HG02610 (cell line): ENCODE measurements at regions not wholly inside any gene's neighbourhood (a gene's known extent, or its start where the extent isn't known, plus 50 kb on each side); places are given as distances from the start of the nearest gene placed in this dataset.
"Not testable (repeated sequence)": the region's sequence is repeated elsewhere in the genome, so short reads cannot be mapped to it uniquely, and the experiment has no call there.

ENCODE experiments used
- ATAC-seq: cut with Tn5 transposase; IDR thresholded peaks from one replicate; pipeline ENCODE4 v1.9.1; 2021; ENCODE audit warnings: mild to moderate bottlenecking, moderate library complexity; ENCODE audit not compliant: unreplicated experiment

DNA sequence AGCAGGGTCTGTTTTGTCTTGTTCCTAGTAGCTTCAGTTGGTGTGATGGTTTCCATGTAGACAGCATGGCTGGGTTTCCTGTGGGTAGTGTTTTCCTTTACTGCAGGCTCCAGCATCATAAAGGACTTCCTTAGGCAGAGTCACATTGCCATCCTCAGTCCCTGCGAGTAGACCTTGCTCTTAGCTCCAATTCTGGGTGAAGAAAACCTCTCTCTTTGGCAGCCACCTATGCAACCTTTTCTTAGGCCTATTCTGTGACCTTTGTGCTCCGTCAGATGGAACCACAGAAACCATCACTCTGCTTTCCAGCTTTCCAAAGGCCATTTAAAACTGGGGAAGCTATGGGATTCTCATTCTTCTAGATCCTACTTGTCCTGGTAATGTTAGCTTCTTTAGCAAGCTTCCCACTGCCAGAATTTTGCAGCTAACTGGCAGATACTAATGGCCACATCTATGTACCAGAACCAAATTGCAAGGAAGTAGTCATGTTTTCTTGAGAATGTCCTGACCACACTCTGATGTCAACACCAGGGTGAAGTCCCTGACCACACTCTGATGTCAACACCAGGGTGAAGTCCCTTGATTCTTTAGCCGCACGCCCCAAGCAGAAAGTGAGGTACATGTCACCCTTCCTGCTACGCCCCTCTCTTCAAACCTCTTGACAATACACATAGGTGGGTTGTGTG lies 646.6 kb upstream of the HS3ST5 start:
- peak; percentile 97 for ATAC-seq

DNA sequence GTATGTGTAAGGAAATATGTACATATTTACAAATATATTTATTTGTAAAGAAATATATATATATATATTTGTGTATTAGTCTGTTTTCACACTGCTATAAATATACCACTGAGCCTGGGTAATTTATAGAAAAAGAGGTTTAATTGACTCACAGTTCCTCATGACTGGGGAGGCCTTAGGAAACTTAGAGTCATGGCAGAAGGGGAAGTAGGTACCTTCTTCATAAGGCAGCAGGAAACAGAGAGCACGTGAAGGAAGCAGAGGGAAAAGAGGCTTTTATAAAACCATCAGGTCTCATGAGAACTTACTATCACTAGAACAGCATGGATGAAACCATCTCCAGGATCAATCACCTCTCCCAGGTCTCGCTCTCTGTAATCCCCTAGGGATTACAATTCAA lies 644.5 kb upstream of the HS3ST5 start:
- no peak for ATAC-seq

DNA sequence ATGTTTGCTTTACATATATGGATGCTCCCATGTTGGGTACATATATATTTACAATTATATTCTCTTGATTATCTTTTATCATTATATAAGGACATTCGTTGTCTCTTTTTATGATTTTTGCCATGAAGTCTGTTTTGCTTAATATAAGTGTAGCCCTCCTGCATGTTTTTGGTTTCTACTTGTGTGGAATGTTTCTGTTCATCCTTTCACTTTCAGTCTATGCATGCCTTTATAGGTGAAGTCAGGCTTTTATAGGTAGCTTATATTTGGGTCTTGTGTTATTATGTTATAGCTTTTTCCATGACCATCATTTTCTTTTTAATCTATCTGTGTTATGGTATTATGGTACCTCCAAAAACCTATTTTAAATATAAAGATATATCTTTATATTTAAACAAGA lies 612.5 kb upstream of the HS3ST5 start:
- peak; percentile 53 for ATAC-seq

DNA sequence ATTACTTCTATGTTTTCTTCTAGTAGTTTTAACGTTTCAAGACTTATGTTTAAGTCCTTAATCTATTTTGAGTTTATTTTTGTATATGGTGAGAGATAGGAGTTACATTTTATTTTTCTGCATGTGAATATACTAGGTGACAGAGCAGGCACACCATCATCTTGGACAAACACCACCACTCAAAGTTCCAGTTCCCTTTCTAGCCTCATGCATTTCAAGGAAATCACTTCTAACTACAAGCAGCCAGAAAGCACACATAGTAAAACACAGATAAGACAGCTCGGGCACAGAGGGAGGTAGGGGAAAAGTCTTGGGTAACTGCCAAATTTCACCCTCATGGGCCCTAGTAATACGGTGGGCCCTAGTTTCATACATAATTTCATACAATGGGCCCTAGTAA lies 609.4 kb upstream of the HS3ST5 start:
- ATAC-seq = no peak

DNA sequence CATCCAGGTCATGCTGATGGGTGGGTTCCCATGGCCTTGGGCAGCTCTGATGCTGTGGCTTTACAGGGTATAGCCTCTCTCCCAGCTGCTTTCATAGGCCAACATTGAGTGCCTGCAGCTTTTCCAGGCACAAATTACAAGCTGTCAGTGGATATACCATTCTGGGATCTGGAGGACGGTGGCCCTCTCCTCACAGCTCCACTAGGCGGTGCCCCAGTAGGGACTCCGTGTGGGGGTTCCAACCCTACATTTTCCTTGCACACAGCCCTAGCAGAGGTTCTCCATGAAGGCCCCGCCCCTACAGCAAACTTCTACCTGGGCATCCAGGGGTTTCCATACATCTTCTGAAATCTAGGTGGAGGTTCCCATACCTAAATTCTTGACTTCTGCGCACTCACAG lies 602.6 kb upstream of the HS3ST5 start:
- no peak for ATAC-seq

DNA sequence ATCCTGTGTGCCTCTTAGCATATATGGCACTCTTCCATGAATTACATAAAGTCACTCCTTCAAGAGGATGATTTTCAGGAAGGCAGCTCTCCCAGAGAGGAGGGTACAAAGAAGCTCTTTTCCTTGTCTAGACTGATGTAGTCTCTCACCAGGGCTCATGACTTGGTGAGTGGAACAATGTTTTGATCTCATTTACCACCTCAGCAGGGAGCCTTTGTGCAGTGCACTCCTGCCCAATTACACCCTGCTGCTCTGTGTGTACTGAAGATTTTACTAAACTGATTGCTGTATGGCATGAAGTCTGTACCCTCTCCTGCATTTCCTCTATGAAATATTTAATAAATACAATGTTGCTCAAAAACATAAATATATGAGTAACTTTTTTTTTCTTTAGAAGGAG lies 598.3 kb upstream of the HS3ST5 start:
- ATAC-seq = no peak

DNA sequence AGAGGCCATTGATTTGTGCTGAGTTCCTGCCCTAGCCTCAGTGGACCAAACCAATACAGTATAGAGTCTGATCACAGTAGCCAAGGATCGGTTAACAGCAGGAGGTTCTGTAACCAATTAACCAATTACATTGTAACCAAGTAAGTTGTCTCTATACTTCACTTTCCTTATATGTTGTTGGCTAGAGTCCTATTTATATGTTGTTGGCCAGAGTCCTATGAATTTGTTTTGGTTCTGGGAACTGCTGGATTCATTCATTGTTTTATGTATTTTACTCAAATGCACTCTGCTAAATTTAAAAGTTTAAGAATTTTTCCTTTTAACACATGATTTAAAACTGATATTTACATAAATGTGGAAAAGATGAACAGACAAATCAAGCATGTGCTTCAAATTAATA lies 597.4 kb upstream of the HS3ST5 start:
- no peak for ATAC-seq

DNA sequence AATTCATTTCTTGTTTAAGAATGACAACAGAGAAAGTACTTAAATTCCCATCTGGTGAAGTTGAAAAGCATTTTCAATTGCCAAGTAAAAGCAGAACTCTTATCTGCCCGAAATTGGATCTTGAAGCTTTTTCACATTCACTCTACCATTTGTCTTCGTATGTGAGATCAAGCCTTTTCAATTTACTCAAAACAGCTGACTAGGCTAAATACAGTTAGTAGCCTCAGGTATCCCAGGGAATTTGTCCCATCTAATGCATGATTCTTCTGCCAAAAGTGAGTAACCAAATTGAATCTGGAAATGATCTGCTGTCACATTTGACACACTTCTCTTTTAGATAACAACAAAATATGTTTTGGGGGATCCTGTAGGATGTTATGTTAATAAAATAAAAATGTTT lies 596.8 kb upstream of the HS3ST5 start:
- ATAC-seq = no peak

DNA sequence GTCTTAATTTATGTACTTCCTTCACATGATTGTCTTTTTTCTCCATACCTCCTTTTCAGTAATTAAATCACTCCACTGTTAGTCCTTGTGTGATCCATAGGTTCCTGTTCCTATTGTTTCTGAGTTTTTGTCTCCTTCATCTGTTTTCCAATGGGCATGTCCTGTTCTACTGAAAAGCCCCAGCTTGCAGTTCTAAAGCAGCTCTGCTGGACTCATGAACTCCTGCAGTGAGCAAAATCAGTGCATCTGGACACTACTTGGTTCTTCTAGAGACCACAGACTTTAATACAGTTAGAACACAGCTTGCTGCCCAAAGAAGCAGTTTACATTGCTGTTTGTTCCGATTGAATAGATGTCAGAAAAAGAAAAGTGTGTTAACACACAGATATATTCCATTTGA lies 593.3 kb upstream of the HS3ST5 start:
- no peak for ATAC-seq

DNA sequence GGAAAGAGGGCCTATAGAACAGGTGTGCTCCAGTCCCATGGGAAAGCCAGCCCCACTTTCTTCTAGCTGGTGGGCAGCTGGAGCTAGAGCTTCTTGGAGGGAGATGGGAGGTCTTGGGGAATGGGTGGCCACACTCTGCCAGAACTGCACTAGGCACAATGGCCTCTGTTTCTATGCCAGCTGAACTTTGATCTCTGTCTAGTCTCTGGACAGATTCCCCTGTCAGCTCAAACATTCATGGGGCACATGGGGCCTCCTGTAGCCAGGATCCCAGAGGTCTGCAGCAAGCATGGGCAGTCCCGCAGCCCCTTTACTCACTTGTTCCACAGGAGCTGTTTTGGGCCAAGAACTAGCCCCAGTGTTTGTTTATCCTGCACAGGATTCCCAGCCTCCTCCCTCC lies 591.3 kb upstream of the HS3ST5 start:
- no peak for ATAC-seq

DNA sequence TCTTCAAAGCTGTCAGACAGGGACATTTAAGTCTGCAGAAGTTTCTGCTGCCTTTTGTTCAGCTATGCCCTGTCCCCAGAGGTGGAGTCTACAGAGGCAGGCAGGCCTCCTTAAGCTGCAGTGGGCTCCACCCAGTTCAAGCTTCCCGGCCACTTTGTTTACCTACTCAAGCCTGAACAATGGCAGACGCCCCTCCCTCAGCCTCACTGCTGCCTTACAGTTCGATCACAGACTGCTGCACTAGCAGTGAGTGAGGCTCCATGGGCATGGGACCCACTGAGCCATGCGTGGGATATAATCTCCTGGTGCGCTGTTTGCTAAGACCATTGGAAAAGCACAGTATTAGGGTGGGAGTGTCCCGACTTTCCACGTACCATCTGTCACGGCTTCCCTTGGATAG lies 585.9 kb upstream of the HS3ST5 start:
- not testable (repeated sequence) for ATAC-seq

DNA sequence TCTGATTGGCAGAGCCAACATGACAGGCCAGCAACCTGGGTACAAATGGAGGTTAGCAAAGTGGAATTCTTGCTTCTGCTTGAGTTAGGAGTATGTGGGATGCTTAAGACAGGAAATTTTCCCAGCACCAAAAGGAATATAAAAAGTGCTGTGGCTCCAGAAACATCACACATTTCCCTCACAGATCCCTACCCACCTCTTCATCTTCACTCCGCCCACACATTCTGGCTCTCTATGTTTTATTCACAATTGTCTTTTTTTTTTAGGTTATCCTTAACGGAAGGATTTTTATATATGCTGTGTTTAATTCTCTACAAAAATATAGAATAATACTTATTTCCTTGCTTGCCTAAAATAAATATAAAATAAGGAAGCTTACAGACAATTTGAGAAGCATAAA lies 563.3 kb upstream of the HS3ST5 start:
- ATAC-seq = no peak

DNA sequence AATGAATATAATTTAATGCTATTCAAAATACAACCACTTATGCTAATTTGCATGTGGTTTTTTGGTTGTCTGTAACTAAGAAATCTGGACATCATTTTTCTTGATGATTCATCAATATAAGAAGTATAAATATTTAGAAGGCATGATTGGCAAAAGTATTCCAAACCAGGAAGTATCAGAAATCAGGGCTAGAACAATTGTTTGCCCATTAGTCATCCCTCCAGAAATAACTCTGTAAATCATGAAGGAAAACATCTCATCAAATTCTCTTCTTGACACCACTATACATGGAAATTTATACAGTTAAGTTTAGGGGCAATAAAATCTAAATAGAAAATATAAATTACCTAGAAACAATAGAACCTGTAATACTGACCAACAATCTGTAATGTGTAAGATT lies 554.7 kb upstream of the HS3ST5 start:
- ATAC-seq = no peak

DNA sequence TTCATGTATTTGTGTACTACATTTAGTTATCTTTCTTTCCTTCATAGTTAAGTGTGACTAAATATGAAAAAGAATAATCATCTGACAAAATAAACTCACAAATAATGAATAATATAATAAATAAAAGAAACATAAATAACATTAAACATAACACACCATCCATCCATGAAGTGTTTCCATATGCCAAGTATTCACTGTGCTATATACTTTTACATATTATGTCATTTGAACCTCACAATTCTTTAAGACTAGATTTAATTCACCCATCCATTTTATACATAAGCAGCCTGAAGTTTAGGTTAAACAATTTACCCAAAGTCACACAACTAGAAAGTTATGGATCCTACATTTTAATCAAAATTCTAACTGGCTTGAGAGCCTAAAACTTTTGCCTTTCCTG lies 549.4 kb upstream of the HS3ST5 start:
- ATAC-seq = no peak

DNA sequence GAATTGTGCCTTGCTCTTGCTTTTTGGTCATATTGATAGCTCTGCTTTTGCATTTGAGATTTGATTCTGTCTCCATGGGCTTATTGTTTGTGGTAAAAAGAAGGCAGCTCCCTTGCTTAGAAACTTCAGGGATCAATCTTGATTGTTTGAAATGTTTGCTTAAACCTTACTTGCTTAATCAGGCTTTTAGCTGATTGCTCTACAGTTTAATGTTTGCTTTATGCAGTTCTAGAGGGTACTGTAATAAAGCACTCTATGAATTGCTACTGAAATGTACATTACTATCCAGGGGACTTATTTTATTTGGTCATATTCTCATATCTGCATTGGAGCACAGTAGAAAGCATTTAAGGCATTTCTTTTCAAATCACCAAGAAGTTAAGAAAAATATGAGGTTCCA lies 545.4 kb upstream of the HS3ST5 start:
- no peak for ATAC-seq

DNA sequence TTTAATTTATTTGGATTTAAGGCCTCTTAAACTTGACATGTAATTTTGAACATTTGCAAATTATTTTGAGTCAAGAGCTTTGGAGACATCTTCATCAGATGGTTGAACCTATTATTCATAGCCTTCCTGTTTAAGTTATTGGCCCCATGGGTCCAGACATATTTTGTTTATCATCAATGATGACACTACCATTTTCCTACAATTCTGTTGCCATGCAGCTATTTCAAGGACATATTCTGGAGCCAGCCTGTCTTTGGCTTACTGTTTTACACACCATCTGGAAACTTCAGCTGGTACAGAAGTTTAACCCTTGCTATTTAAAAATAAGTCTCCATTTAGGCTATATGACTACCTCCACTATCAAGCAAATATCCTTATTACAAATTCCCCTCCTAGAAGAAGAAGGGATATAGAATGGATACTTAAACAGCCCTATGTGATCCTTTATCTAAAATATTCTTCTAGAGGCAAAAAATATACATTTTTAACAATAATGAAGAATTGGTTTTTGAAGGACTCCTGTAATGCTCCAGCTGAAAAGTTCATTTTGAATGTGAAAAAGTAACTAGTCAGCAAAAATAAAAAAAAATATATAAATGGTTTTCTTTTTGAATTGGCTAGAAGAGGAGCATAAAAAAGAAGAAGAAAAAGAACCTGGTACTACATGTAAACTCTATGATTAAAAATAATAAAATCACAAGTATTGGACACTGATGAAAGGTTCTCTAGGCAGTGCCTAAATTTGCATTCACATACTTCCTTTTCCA lies 544.0 kb upstream of the HS3ST5 start:
- ATAC-seq = no peak

DNA sequence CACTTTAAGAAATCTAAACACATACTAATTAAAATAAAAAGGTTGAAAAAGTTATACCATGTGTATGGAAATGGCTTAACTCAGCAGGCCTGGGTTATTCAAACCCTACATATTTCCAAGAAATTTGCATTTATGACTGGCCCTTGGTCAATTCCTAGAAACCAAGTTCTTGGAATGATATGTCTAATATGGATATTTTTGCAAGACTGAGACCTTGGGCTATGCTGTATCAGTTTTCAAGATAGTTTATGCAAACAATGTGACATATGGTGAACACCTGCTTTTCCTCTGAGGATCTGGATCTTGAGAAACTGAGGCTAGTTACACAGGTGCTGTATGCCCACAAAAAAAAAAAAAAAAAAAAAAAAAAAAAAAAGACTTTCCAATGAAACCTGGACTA lies 536.9 kb upstream of the HS3ST5 start:
- ATAC-seq = no peak

DNA sequence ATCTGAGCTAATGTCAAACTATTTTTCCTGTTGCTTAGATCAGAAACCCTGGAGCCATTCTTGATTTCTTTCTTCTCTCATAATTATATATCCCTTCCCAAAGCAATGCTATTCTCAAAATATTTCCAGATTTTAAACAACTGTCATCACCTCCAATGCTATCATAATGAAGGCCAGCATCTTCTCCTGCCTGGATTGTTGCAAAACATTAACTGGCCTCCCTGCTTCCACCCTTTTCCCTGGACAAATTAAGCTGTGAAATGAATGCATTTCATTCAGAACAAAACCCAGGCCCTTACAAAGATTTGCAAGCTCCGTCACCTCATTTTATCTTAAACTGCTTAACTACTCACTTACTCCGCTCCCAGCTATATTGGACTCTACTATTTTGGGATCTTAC lies 535.3 kb upstream of the HS3ST5 start:
- ATAC-seq = no peak

DNA sequence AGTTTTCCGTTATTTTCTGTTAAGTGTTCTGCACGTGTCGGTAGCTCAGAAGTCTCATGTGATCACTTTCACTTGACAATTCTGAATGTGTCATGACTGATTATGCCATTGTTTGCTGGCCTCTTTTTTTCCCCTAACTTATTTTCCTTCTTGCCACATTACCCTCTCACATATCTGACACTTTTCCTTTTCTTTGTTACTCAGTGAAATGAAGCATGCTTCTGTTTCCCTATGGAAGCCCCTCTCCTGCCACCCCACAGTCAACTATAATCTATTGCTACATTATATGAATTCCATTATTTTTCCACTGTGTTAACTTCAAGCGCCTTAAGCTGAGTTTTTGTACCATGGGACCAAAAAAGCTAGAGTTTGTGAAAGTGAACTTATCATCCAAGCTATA lies 531.6 kb upstream of the HS3ST5 start:
- no peak for ATAC-seq

DNA sequence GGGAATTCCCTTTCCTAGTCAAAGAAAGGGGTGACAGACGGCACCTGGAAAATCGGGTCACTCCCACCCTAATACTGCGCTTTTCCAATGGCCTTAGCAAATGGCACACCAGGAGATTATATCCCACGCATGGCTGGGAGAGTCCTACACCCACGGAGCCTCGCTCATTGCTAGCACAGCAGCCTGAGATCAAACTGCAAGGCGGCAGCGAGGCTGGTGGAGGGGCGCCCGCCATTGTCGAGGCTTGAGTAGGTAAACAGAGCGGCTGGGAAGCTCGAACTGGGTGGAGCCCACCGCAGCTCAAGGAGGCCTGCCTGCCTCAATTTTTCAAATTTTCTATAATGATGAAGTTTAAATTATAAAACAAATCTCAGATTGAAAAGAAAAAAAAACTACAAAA lies 522.7 kb upstream of the HS3ST5 start:
- not testable (repeated sequence) for ATAC-seq

DNA sequence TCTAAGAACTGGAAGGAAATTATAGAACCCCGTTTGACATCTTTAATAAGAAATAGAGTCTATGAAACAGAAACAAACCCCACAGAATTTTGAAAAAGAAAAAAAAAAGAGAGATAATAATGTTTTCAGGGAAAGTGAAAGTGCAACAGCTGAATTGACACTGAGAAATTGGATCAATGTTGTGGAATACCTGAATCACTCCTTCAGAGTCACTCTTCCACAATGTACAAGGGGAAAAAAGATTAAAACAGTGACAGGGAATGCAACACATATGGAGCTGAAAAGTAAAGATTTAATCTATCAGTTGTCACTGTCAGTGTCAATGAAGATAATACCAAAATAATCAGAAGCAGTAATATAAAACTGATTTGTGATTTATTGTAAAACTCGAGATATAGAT lies 520.8 kb upstream of the HS3ST5 start:
- no peak for ATAC-seq

DNA sequence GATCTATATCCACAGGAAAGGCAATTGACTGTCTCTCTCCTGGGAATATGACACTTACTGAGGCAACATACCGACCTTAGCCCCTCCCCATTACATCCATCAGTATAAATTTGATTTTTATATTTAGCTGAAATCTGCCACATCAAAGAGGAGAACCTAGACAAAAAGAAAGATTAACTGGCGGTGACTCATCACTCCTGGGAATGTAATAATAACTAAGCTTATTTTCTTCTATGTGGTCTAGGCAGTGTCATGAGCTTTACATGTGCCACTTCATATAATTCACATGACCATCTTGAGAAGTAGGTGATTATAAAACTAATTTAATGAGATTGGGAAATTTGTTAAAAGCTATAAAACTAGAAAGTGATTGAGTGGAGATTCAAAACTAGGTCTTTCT lies 520.0 kb upstream of the HS3ST5 start:
- no peak for ATAC-seq

DNA sequence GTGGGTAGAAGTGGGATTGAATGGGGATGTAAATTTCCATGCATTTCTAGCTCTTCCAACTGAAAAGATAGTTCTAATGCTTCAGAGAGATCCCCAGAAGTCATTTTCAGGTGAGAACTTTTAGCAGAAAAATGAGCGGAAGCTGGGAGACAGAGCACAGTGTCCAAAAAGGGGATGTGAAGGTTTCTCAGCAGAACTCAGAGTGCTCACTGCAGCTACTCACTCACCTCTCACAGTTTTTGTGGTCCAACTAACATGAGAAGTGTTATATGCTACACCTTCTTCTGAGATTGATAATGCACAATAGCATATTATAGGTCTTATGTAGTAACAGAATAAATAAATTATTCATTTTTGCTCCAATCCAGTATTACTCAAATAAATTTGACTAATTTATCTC lies 519.2 kb upstream of the HS3ST5 start:
- no peak for ATAC-seq
